ENCODE measurements at regions not wholly inside any gene's neighbourhood (a gene's known extent, or its start where the extent isn't known, plus 50 kb on each side); places are given as distances from the start of the nearest gene placed in this dataset.

GRCh38 chr11:131299598-131300438 lies 70.6 kb upstream of the NTM start:
- H3K27me3 ChIP-seq: peaks cover 0 to 31% (median 16%) of the 10 kb centered on the region in 7 donors
- DNase-seq (no peak), ATAC-seq (no peak)
- H3K4me1 ChIP-seq: no peaks in the 10 kb centered on the region
- no peak overlapping the region for H3K4me3 ChIP-seq
- no peaks in the 10 kb centered on the region for H3K36me3 ChIP-seq
- H3K9me3 ChIP-seq: no peaks in the 10 kb centered on the region
- intact Hi-C loops (cut with DNase I): no loop called here
- no peak for TF ChIP-seq CTCF (IDR thresholded peaks at IDR 0.05)
- no peak overlapping the region for H3K27ac ChIP-seq
- 59 to 65% methylated on average over 13 of the region's 13 CpGs for WGBS, 2 donors

- Histone ChIP-seq H3K4me1 (no peaks in the 10 kb centered on the region), H3K27ac (no peak overlapping the region), H3K9me3 (no peaks in the 10 kb centered on the region), H3K4me3 (no peak overlapping the region), H3K36me3 (no peaks in the 10 kb centered on the region), H3K27me3 (peaks cover 0 to 31% (median 16%) of the 10 kb centered on the region in 7 donors)
- intact Hi-C loops (cut with DNase I): no loop called here
- TF ChIP-seq CTCF (IDR thresholded peaks at IDR 0.05): no peak
- 53 to 56% methylated on average over 10 of the region's 10 CpGs for WGBS, 2 donors
- no peak for ATAC-seq
- no peak for DNase-seq
These were observed 70.0 kb upstream of the NTM start for GRCh38 chr11:131300439-131300717.

- Histone ChIP-seq H3K36me3 (no peaks in the 10 kb centered on the region), H3K27ac (no peak overlapping the region), H3K9me3 (no peaks in the 10 kb centered on the region), H3K4me1 (no peaks in the 10 kb centered on the region), H3K27me3 (peaks cover 0 to 34% (median 16%) of the 10 kb centered on the region in 7 donors), H3K4me3 (no peak overlapping the region)
- DNase-seq (no peak), ATAC-seq (no peak)
- WGBS, 2 donors: 23 to 31% methylated on average over 5 of the region's 5 CpGs
- no peak for TF ChIP-seq CTCF (IDR thresholded peaks at IDR 0.05)
- intact Hi-C loops (cut with DNase I): no loop called here
These were observed 69.1 kb upstream of the NTM start for GRCh38 chr11:131301306-131301705.

GRCh38 chr11:131302836-131303235 lies 67.6 kb upstream of the NTM start:
- intact Hi-C loops (cut with DNase I): no loop called here
- no peak for ATAC-seq
- Histone ChIP-seq H3K4me3 (no peak overlapping the region), H3K36me3 (no peaks in the 10 kb centered on the region), H3K4me1 (no peaks in the 10 kb centered on the region), H3K27ac (no peak overlapping the region), H3K9me3 (no peaks in the 10 kb centered on the region), H3K27me3 (peaks cover 0 to 32% (median 14%) of the 10 kb centered on the region in 7 donors)
- TF ChIP-seq CTCF (IDR thresholded peaks at IDR 0.05): no peak
- 53 to 67% methylated on average over 1 of the region's 1 CpG for WGBS, 2 donors
- DNase-seq: no peak

All from heart right ventricle (tissue), 16 donors.